NCI-H2196 treated with DMSO at 0.1 percent for 48 hours (cell line): ENCODE measurements at regions not wholly inside any gene's neighbourhood (a gene's known extent, or its start where the extent isn't known, plus 50 kb on each side); places are given as distances from the start of the nearest gene placed in this dataset.

Experiments
- DNase-seq: peaks from one replicate; lab custom pipeline; 2025; ENCODE audit not compliant: unreplicated experiment; lab: John Stamatoyannopoulos, UW

- DNase-seq, result no peak
Measured at GRCh38 chr18:40415821-40416220, 1539.2 kb upstream of the PIK3C3 start.

- no peak for DNase-seq
Measured at GRCh38 chr18:40415176-40415791, 1539.8 kb upstream of the PIK3C3 start.

GRCh38 chr18:40414155-40414754, 1540.8 kb upstream of the PIK3C3 start:
- peak; percentile 35 for DNase-seq

- peak; percentile 44 for DNase-seq
Measured at GRCh38 chr18:40413160-40413559, 1541.9 kb upstream of the PIK3C3 start.

- DNase-seq, result no peak
Measured at GRCh38 chr18:40412410-40412809, 1542.6 kb upstream of the PIK3C3 start.

GRCh38 chr18:40407909-40408308, 1547.1 kb upstream of the PIK3C3 start:
- DNase-seq, result no peak

GRCh38 chr18:40404284-40404683, 1550.8 kb upstream of the PIK3C3 start:
- no peak for DNase-seq

- no peak for DNase-seq
Measured at GRCh38 chr18:40402052-40402451, 1553.0 kb upstream of the PIK3C3 start.

GRCh38 chr18:40388121-40388520, 1566.9 kb upstream of the PIK3C3 start:
- no peak for DNase-seq

- DNase-seq, result no peak
Measured at GRCh38 chr18:40387130-40387787, 1567.8 kb upstream of the PIK3C3 start.

GRCh38 chr18:40382197-40382596, 1572.8 kb upstream of the PIK3C3 start:
- no peak for DNase-seq

GRCh38 chr18:40380686-40381439, 1574.2 kb upstream of the PIK3C3 start:
- no peak for DNase-seq

- DNase-seq, result no peak
Measured at GRCh38 chr18:40375837-40376236, 1579.2 kb upstream of the PIK3C3 start.

- DNase-seq, result no peak
Measured at GRCh38 chr18:40371673-40372072, 1583.4 kb upstream of the PIK3C3 start.

GRCh38 chr18:40367576-40367975, 1587.5 kb upstream of the PIK3C3 start:
- no peak for DNase-seq

GRCh38 chr18:40366521-40366920, 1588.5 kb upstream of the PIK3C3 start:
- DNase-seq, result no peak

- DNase-seq, result no peak
Measured at GRCh38 chr18:40365526-40365925, 1589.5 kb upstream of the PIK3C3 start.

GRCh38 chr18:40360558-40360957, 1594.5 kb upstream of the PIK3C3 start:
- no peak for DNase-seq

- no peak for DNase-seq
Measured at GRCh38 chr18:40357536-40357935, 1597.5 kb upstream of the PIK3C3 start.

GRCh38 chr18:40356168-40356567, 1598.9 kb upstream of the PIK3C3 start:
- DNase-seq, result no peak

- no peak for DNase-seq
Measured at GRCh38 chr18:40355726-40356125, 1599.3 kb upstream of the PIK3C3 start.

- DNase-seq, result no peak
Measured at GRCh38 chr18:40348196-40348595, 1606.8 kb upstream of the PIK3C3 start.
